SH-SY5Y (cell line): ENCODE measurements at regions not wholly inside any gene's neighbourhood (a gene's known extent, or its start where the extent isn't known, plus 50 kb on each side); places are given as distances from the start of the nearest gene placed in this dataset.

ENCODE experiments used
- GATA2 ChIP-seq: IDR thresholded peaks from 2 replicates; pipeline ENCODE4 v1.6.1; 2011; ENCODE audit warnings: mild to moderate bottlenecking, low read depth, low read length
- GATA3 ChIP-seq: IDR thresholded peaks from 2 replicates; pipeline ENCODE4 v1.6.1; 2011; ENCODE audit warnings: low read depth, mild to moderate bottlenecking, low read length, moderate library complexity

GRCh38 chr15:37881237-37882013, 53.0 kb upstream of the TMCO5A start:
- TF ChIP-seq GATA2 (no peak), GATA3 (no peak)
